ENCODE measurements at regions not wholly inside any gene's neighbourhood (a gene's known extent, or its start where the extent isn't known, plus 50 kb on each side); places are given as distances from the start of the nearest gene placed in this dataset.
"Not testable (repeated sequence)": the region's sequence is repeated elsewhere in the genome, so short reads cannot be mapped to it uniquely, and the experiment has no call there.

GRCh38 chr6:78530208-78530607, 337.1 kb upstream of the IRAK1BP1 start:
- DNase-seq (ENCODE audit: unreplicated experiment), result no peak
- ChIA-PET POLR2A (no interaction called here), CTCF (interaction anchor here (0.5 kb wide), 1 partner anchor 781 kb away, joined by 3 read pairs; no protein-coding TSS in a partner anchor)
- Mint-ChIP-seq H3K4me3 (ENCODE audit: unreplicated experiment) (no peak overlapping the region), H3K4me1 (ENCODE audit: insufficient read depth, unreplicated experiment) (peaks cover 5% of the 10 kb centered on the region), H3K27me3 (ENCODE audit: insufficient read depth, unreplicated experiment) (no peaks in the 10 kb centered on the region), H3K27ac (ENCODE audit: low read depth, unreplicated experiment) (no peak overlapping the region), H3K9me3 (ENCODE audit: unreplicated experiment) (no peaks in the 10 kb centered on the region), H3K36me3 (ENCODE audit: insufficient read depth, unreplicated experiment) (no peaks in the 10 kb centered on the region)
- BruUV-seq (replicated peaks), result no TSS peak
- TF ChIP-seq CTCF (IDR thresholded peaks at IDR 0.05; ENCODE audit: unreplicated experiment), result no peak
- intact Hi-C loops (cut with micrococcal nuclease), result no loop called here

- no peak overlapping the region for H3K4me3 Mint-ChIP-seq (ENCODE audit: unreplicated experiment)
- no peaks in the 10 kb centered on the region for H3K27me3 Mint-ChIP-seq (ENCODE audit: insufficient read depth, unreplicated experiment)
- peak; percentile 11 for DNase-seq (ENCODE audit: unreplicated experiment)
- ChIA-PET POLR2A (no interaction called here), CTCF (no interaction called here)
- H3K36me3 Mint-ChIP-seq (ENCODE audit: insufficient read depth, unreplicated experiment), result no peaks in the 10 kb centered on the region
- H3K4me1 Mint-ChIP-seq (ENCODE audit: insufficient read depth, unreplicated experiment), result peaks cover 20% of the 10 kb centered on the region
- H3K27ac Mint-ChIP-seq (ENCODE audit: low read depth, unreplicated experiment), result no peak overlapping the region
- TF ChIP-seq CTCF (IDR thresholded peaks at IDR 0.05; ENCODE audit: unreplicated experiment), result no peak
- H3K9me3 Mint-ChIP-seq (ENCODE audit: unreplicated experiment), result no peaks in the 10 kb centered on the region
- no TSS peak for BruUV-seq (replicated peaks)
- intact Hi-C loops (cut with micrococcal nuclease), result no loop called here
Observed at GRCh38 chr6:78533426-78533825, 333.9 kb upstream of the IRAK1BP1 start.

DNA sequence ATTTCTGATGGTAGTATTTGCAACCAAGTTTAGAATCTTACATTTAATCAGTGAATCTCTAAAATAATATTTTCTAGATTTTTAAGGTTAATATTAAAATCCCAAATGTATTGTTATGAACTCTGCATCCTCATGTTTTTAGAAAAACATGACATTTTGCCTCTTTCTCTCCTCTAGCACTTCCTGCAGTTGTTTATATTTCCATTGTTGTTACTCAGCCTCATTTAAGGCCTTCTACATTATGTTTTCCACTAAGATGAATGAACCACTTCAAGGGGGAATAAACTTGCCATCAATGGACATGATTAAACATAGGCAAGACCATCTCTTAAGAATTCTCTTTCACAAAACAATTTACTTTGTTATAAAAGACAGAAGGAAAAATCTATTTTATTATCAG, 333.5 kb upstream of the IRAK1BP1 start:
- Mint-ChIP-seq H3K36me3 (ENCODE audit: insufficient read depth, unreplicated experiment) (no peaks in the 10 kb centered on the region), H3K27me3 (ENCODE audit: insufficient read depth, unreplicated experiment) (no peaks in the 10 kb centered on the region), H3K27ac (ENCODE audit: low read depth, unreplicated experiment) (no peak overlapping the region), H3K4me3 (ENCODE audit: unreplicated experiment) (no peak overlapping the region), H3K9me3 (ENCODE audit: unreplicated experiment) (no peaks in the 10 kb centered on the region), H3K4me1 (ENCODE audit: insufficient read depth, unreplicated experiment) (peaks cover 20% of the 10 kb centered on the region)
- ChIA-PET CTCF (no interaction called here), POLR2A (no interaction called here)
- no peak for DNase-seq (ENCODE audit: unreplicated experiment)
- TF ChIP-seq CTCF (IDR thresholded peaks at IDR 0.05; ENCODE audit: unreplicated experiment), result no peak
- intact Hi-C loops (cut with micrococcal nuclease), result no loop called here
- BruUV-seq (replicated peaks), result no TSS peak

GRCh38 chr6:78538002-78538401, 329.3 kb upstream of the IRAK1BP1 start:
- no TSS peak for BruUV-seq (replicated peaks)
- Mint-ChIP-seq H3K27me3 (ENCODE audit: insufficient read depth, unreplicated experiment) (no peaks in the 10 kb centered on the region), H3K36me3 (ENCODE audit: insufficient read depth, unreplicated experiment) (no peaks in the 10 kb centered on the region), H3K27ac (ENCODE audit: low read depth, unreplicated experiment) (no peak overlapping the region), H3K4me1 (ENCODE audit: insufficient read depth, unreplicated experiment) (peaks cover 15% of the 10 kb centered on the region), H3K9me3 (ENCODE audit: unreplicated experiment) (no peaks in the 10 kb centered on the region), H3K4me3 (ENCODE audit: unreplicated experiment) (no peak overlapping the region)
- peak; percentile 2 for DNase-seq (ENCODE audit: unreplicated experiment)
- TF ChIP-seq CTCF (IDR thresholded peaks at IDR 0.05; ENCODE audit: unreplicated experiment), result no peak
- ChIA-PET CTCF (interaction anchor here (0.7 kb wide), 1 partner anchor 122 kb away, joined by 3 read pairs; no protein-coding TSS in a partner anchor), POLR2A (interaction anchor here (1.2 kb wide), 1 partner anchor 14 kb away, joined by 4 read pairs; no protein-coding TSS in a partner anchor)
- intact Hi-C loops (cut with micrococcal nuclease), result no loop called here

DNA sequence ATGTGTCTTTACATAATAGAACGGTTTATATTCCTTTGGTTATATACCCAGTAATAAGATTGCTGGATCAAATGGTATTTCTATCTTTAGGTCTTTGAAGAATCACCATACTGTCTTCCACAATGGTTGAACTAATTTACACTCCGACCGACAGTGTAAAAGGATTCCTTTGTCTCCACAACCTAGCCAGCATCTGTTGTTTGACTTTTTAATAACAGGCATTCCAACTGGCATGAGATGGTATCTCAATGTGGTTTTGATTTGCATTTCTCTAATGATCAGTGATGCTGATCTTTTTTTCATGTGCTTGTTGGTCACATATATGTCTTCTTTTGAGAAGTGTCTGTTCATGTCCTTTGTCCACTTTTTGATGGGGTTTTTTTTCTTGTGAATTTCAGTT, 319.7 kb upstream of the IRAK1BP1 start:
- H3K4me3 Mint-ChIP-seq (ENCODE audit: unreplicated experiment); H3K4me1 Mint-ChIP-seq (ENCODE audit: insufficient read depth, unreplicated experiment); H3K9me3 Mint-ChIP-seq (ENCODE audit: unreplicated experiment); H3K27me3 Mint-ChIP-seq (ENCODE audit: insufficient read depth, unreplicated experiment); H3K27ac Mint-ChIP-seq (ENCODE audit: low read depth, unreplicated experiment); BruUV-seq (replicated peaks); POLR2A ChIA-PET; CTCF ChIA-PET; intact Hi-C loops (cut with micrococcal nuclease); H3K36me3 Mint-ChIP-seq (ENCODE audit: insufficient read depth, unreplicated experiment); DNase-seq (ENCODE audit: unreplicated experiment): not testable (repeated sequence)
